Activated T-cell treated with anti-CD3 and anti-CD28 coated beads, Interleukin-2, amount 50 U/mL, for 24 hours (primary cell): ENCODE measurements at regions not wholly inside any gene's neighbourhood (a gene's known extent, or its start where the extent isn't known, plus 50 kb on each side); places are given as distances from the start of the nearest gene placed in this dataset.

Experiments used
- DNase-seq: peaks from one replicate; pipeline ENCODE4 v3.0.0-alpha.2; 2020
- H3K27ac Mint-ChIP-seq: 2 replicates; pipeline ENCODE4 v1.8.0; 2020; ENCODE audit warnings: mild to moderate bottlenecking, mixed read lengths
- H3K27me3 Mint-ChIP-seq: 2 replicates; pipeline ENCODE4 v1.8.0; 2020; ENCODE audit warnings: mixed read lengths
- H3K36me3 Mint-ChIP-seq: 2 replicates; pipeline ENCODE4 v1.8.0; 2020; ENCODE audit warnings: low read depth, mixed read lengths
- H3K4me1 Mint-ChIP-seq: 2 replicates; pipeline ENCODE4 v1.8.0; 2020; ENCODE audit warnings: low read depth, mixed read lengths
- H3K4me3 Mint-ChIP-seq: 2 replicates; pipeline ENCODE4 v1.8.0; 2020; ENCODE audit warnings: mild to moderate bottlenecking, moderate library complexity, mixed read lengths
- H3K9me3 Mint-ChIP-seq: 2 replicates; pipeline ENCODE4 v1.8.0; 2020; ENCODE audit warnings: mixed read lengths

- DNase-seq: no peak
- H3K4me3 Mint-ChIP-seq: no peak overlapping the region
- H3K9me3 Mint-ChIP-seq: no peaks in the 10 kb centered on the region
- H3K27me3 Mint-ChIP-seq: no peaks in the 10 kb centered on the region
- peak overlapping the region; percentile 42 for H3K27ac Mint-ChIP-seq
- H3K36me3 Mint-ChIP-seq: no peaks in the 10 kb centered on the region
- peaks cover 60% of the 10 kb centered on the region for H3K4me1 Mint-ChIP-seq
Observed at GRCh38 chr2:9702604-9703084, 71.8 kb upstream of the YWHAQ start.

GRCh38 chr2:9703085-9703678 lies 72.4 kb upstream of the YWHAQ start:
- Mint-ChIP-seq H3K27ac (peak overlapping the region; percentile 42), H3K27me3 (no peaks in the 10 kb centered on the region), H3K36me3 (no peaks in the 10 kb centered on the region), H3K9me3 (no peaks in the 10 kb centered on the region), H3K4me1 (peaks cover 60% of the 10 kb centered on the region), H3K4me3 (no peak overlapping the region)
- peak; percentile 83 for DNase-seq

DNA sequence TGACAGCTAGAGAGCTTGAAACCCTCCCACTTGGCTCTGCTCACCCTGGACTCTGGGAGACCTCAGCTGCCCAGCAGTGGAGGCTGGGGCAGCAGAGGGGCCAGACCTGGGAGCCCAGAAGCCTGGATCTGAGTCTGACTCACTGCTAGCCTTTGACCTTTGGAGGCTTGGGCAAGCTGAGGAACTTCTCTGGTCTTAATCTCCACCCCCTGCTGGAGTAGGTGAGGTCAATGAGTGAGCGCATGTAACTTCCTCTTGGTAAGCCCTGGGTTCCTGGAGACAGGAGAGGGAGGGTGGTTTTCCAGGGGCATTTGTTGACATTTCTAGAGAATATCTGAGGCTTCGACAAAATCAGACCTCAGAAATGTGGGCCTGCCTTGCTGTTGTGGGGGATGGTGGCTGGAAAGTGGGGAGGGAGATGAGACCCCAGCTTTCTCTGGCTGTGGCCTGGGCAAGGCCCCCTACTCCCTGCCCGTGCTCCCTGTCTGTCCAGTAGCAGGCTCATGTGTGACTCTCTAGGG lies 73.0 kb upstream of the YWHAQ start:
- Mint-ChIP-seq H3K4me1 (peaks cover 63% of the 10 kb centered on the region), H3K36me3 (no peaks in the 10 kb centered on the region), H3K9me3 (no peaks in the 10 kb centered on the region), H3K27ac (peak overlapping the region; percentile 42), H3K4me3 (no peak overlapping the region), H3K27me3 (no peaks in the 10 kb centered on the region)
- no peak for DNase-seq

DNA sequence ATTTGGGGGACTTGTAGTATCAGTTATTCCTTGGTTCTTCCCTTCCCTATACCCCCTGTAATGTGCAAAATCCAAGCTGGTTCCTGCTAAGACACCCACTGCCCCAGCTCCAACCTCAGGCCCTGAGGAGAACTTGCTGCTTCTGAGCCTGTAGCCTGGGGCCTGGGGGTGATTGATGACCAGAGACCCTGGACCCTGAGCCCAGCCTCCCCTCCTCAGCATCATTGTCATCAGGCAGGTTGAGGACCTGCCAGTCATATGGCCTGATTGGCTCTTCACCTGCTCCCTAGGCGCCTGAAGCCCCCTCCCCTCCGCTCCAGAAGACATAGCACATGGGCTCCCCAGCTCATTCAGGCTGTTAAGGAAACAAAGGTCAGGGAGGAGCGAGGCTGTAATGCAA lies 73.8 kb upstream of the YWHAQ start:
- H3K36me3 Mint-ChIP-seq: no peaks in the 10 kb centered on the region
- no peaks in the 10 kb centered on the region for H3K27me3 Mint-ChIP-seq
- no peak for DNase-seq
- H3K4me1 Mint-ChIP-seq: peaks cover 63% of the 10 kb centered on the region
- H3K9me3 Mint-ChIP-seq: no peaks in the 10 kb centered on the region
- no peak overlapping the region for H3K4me3 Mint-ChIP-seq
- no peak overlapping the region for H3K27ac Mint-ChIP-seq

GRCh38 chr2:9705196-9705595 lies 74.4 kb upstream of the YWHAQ start:
- no peaks in the 10 kb centered on the region for H3K36me3 Mint-ChIP-seq
- no peaks in the 10 kb centered on the region for H3K9me3 Mint-ChIP-seq
- no peak overlapping the region for H3K4me3 Mint-ChIP-seq
- peaks cover 63% of the 10 kb centered on the region for H3K4me1 Mint-ChIP-seq
- no peak for DNase-seq
- H3K27me3 Mint-ChIP-seq: no peaks in the 10 kb centered on the region
- no peak overlapping the region for H3K27ac Mint-ChIP-seq

GRCh38 chr2:9707008-9707407 lies 76.2 kb upstream of the YWHAQ start:
- no peak for DNase-seq
- Mint-ChIP-seq H3K27ac (no peak overlapping the region), H3K4me1 (peaks cover 77% of the 10 kb centered on the region)

GRCh38 chr2:9707611-9708160 lies 76.9 kb upstream of the YWHAQ start:
- peaks cover 77% of the 10 kb centered on the region for H3K4me1 Mint-ChIP-seq
- DNase-seq: no peak
- no peak overlapping the region for H3K27ac Mint-ChIP-seq
- no peaks in the 10 kb centered on the region for H3K27me3 Mint-ChIP-seq
- H3K36me3 Mint-ChIP-seq: no peaks in the 10 kb centered on the region
- no peak overlapping the region for H3K4me3 Mint-ChIP-seq
- no peaks in the 10 kb centered on the region for H3K9me3 Mint-ChIP-seq

More at GRCh38 chr2:9707008-9707407, 76.2 kb upstream of the YWHAQ start:
- Mint-ChIP-seq H3K9me3 (no peaks in the 10 kb centered on the region), H3K4me3 (no peak overlapping the region), H3K36me3 (no peaks in the 10 kb centered on the region), H3K27me3 (no peaks in the 10 kb centered on the region)

- no peaks in the 10 kb centered on the region for H3K27me3 Mint-ChIP-seq
- no peaks in the 10 kb centered on the region for H3K36me3 Mint-ChIP-seq
- peaks cover 68% of the 10 kb centered on the region for H3K4me1 Mint-ChIP-seq
- H3K27ac Mint-ChIP-seq: peak overlapping the region; percentile 88
- no peaks in the 10 kb centered on the region for H3K9me3 Mint-ChIP-seq
- peak overlapping the region; percentile 14 for H3K4me3 Mint-ChIP-seq
- DNase-seq: peak; percentile 63
Observed at GRCh38 chr2:9708683-9709538, 78.1 kb upstream of the YWHAQ start.

GRCh38 chr2:9709539-9710285 lies 78.9 kb upstream of the YWHAQ start:
- Mint-ChIP-seq H3K27me3 (no peaks in the 10 kb centered on the region), H3K4me3 (no peak overlapping the region), H3K36me3 (no peaks in the 10 kb centered on the region), H3K27ac (peak overlapping the region; percentile 88), H3K4me1 (peaks cover 64% of the 10 kb centered on the region), H3K9me3 (no peaks in the 10 kb centered on the region)
- no peak for DNase-seq

DNA sequence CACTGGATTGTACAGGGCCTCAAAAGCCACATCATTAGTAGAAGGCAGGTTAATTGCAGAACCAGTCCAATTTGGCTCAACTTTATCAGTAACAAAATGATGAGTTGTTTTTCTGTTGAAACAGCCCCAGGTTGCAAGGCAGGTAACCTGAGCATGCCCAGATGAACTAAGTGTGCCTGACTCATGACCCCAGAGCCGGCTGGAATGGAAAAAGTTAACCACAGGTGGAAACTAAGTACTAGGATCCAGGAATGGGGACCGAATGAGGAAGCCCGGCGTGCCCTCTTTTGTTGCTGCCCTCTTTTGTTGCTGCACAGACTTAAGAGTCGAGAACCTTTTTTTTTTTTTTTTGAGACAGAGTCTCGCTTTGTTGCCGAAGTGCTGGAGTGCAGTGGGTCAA lies 79.5 kb upstream of the YWHAQ start:
- DNase-seq: no peak
- Mint-ChIP-seq H3K4me1 (peaks cover 59% of the 10 kb centered on the region), H3K27me3 (no peaks in the 10 kb centered on the region), H3K4me3 (no peak overlapping the region), H3K36me3 (no peaks in the 10 kb centered on the region), H3K27ac (peak overlapping the region; percentile 88), H3K9me3 (no peaks in the 10 kb centered on the region)

DNA sequence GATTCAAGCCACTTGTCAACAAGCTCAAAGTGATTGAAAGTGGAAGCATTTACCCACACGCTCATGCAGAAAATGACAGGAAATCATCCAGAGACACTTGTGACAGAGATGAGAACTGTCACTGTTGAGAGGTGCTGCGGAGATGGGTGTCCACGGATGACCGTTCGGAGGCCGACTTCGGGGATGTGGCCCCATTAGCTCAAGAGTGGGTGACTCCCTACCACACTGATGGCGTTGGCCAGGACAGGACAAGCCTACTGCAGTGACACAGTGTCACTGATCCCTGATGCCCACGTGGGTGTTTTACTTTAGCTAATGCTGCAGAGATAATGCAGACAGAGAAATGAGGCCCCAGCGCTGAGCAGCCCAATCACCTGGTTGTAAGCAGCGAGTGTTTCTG lies 81.5 kb upstream of the YWHAQ start:
- peak; percentile 70 for DNase-seq
- Mint-ChIP-seq H3K4me1 (peaks cover 55% of the 10 kb centered on the region), H3K4me3 (peak overlapping the region; percentile 56), H3K27ac (peak overlapping the region; percentile 80), H3K9me3 (no peaks in the 10 kb centered on the region), H3K27me3 (no peaks in the 10 kb centered on the region), H3K36me3 (no peaks in the 10 kb centered on the region)

GRCh38 chr2:9714630-9715214 lies 83.9 kb upstream of the YWHAQ start:
- Mint-ChIP-seq H3K36me3 (no peaks in the 10 kb centered on the region), H3K9me3 (no peaks in the 10 kb centered on the region), H3K27me3 (no peaks in the 10 kb centered on the region), H3K27ac (no peak overlapping the region), H3K4me1 (peaks cover 32% of the 10 kb centered on the region), H3K4me3 (no peak overlapping the region)
- DNase-seq: no peak

- no peaks in the 10 kb centered on the region for H3K27me3 Mint-ChIP-seq
- no peak overlapping the region for H3K27ac Mint-ChIP-seq
- H3K36me3 Mint-ChIP-seq: no peaks in the 10 kb centered on the region
- no peak for DNase-seq
- peaks cover 27% of the 10 kb centered on the region for H3K4me1 Mint-ChIP-seq
- H3K4me3 Mint-ChIP-seq: no peak overlapping the region
- no peaks in the 10 kb centered on the region for H3K9me3 Mint-ChIP-seq
Observed at GRCh38 chr2:9715238-9715637, 84.4 kb upstream of the YWHAQ start.

DNA sequence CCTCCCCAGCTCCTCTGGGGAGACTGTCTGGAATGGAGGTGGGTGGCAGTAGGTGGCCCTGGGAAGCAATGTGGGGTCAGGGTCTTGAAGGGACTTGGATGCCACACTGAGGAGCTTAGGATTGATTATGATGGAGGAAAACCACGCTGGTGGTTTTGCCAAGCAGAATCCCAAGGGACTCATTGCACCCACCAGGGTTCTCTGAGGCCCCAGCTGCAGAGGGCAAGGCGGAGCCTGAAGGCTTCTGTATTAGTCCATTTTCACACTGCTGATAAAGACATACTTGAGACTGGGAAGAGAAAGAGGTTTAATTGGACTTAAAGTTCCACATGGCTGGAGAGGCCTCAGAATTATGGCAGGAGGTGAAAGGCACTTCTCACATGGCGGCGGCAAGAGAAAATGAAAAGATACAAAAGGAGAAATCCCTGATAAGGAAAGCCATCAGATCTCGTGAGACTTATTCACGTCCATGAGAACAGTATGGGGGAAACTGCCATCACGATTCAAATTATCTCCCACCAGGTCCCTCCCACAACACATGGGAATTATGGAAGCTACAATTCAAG lies 87.2 kb upstream of the YWHAQ start:
- Mint-ChIP-seq H3K4me3 (no peak overlapping the region), H3K9me3 (no peaks in the 10 kb centered on the region), H3K27ac (no peak overlapping the region), H3K4me1 (peaks cover under 1% of the 10 kb centered on the region), H3K36me3 (no peaks in the 10 kb centered on the region), H3K27me3 (no peaks in the 10 kb centered on the region)
- DNase-seq: no peak
